WTC11 (cell line): ENCODE measurements at regions not wholly inside any gene's neighbourhood (a gene's known extent, or its start where the extent isn't known, plus 50 kb on each side); places are given as distances from the start of the nearest gene placed in this dataset.

Source experiments
- CREB1 ChIP-seq: sonication (generic); formaldehyde crosslinking; IDR thresholded peaks from 2 replicates; pipeline ENCODE4 v1.8.0; 2023; ENCODE audit warnings: mild to moderate bottlenecking, missing genetic modification reagents
- CTCF ChIP-seq: fragments of 200-600 bp; IDR thresholded peaks from 2 replicates; pipeline ENCODE4 v1.8.0; 2022; ENCODE audit warnings: antibody characterized with exemption
- TP53 ChIP-seq: sonication (generic); formaldehyde crosslinking; IDR thresholded peaks from 2 replicates; pipeline ENCODE4 v1.8.1; 2023; ENCODE audit warnings: mild to moderate bottlenecking, missing genetic modification reagents

GRCh38 chr12:38480594-38480993, 164.0 kb downstream of the ALG10B start:
- TF ChIP-seq TP53 (CRISPR knock-in tag) (no peak), CTCF (no peak), CREB1 (CRISPR knock-in tag) (no peak)
